Loucy (cell line): ENCODE measurements at regions not wholly inside any gene's neighbourhood (a gene's known extent, or its start where the extent isn't known, plus 50 kb on each side); places are given as distances from the start of the nearest gene placed in this dataset.

Experiments
- CTCF ChIP-seq: fragments of 200-600 bp; sonication (generic); conservative IDR thresholded peaks from 2 replicates; pipeline ENCODE4 v1.5.1; 2014; ENCODE audit warnings: mild to moderate bottlenecking, antibody characterized with exemption, low read length
- EZH2phosphoT487 ChIP-seq: fragments of 200-600 bp; IDR thresholded peaks from 2 replicates; pipeline ENCODE4 v1.6.1; 2018; ENCODE audit warnings: antibody characterized with exemption, mild to moderate bottlenecking, moderate library complexity, borderline replicate concordance

- no peak for TF ChIP-seq CTCF
- no peak for TF ChIP-seq EZH2phosphoT487
Observed at GRCh38 chr1:200478945-200479558, 69.2 kb upstream of the ZNF281 start.
